MCF 10A (cell line): ENCODE measurements at regions not wholly inside any gene's neighbourhood (a gene's known extent, or its start where the extent isn't known, plus 50 kb on each side); places are given as distances from the start of the nearest gene placed in this dataset.
"Not testable (repeated sequence)": the region's sequence is repeated elsewhere in the genome, so short reads cannot be mapped to it uniquely, and the experiment has no call there.

Experiments used
- BruUV-seq: library from RNA; stranded (reverse); fragments of 400-500 nt; replicated peaks from 2 replicates; lab custom pipeline; 2021; lab: Mats Ljungman, UMichigan
- CTCF ChIA-PET: fragments of 300-600 bp; sonication (Branson Sonifier 250); formaldehyde crosslinking; extraction: SDS; loops from one replicate; lab custom pipeline; 2021; ENCODE audit warnings: antibody characterized with exemption, inconsistent platforms; lab: Yijun Ruan, JAX
- POLR2A ChIA-PET: fragments of 300-600, 350-650 bp; sonication (Branson Sonifier 250); formaldehyde crosslinking; extraction: SDS; loops from one replicate; lab custom pipeline; 2020; ENCODE audit warnings: antibody characterized with exemption, inconsistent platforms; lab: Yijun Ruan, JAX
- DNase-seq: peaks from one replicate; pipeline ENCODE4 v3.0.0-alpha.2; 2018; ENCODE audit not compliant: unreplicated experiment
- H3K27ac Mint-ChIP-seq: one replicate; pipeline ENCODE4 v1.8.0; 2022; ENCODE audit warnings: mild to moderate bottlenecking, low read depth, mixed read lengths; ENCODE audit not compliant: unreplicated experiment
- H3K27me3 Mint-ChIP-seq: one replicate; pipeline ENCODE4 v1.8.0; 2022; ENCODE audit warnings: mixed read lengths; ENCODE audit not compliant: insufficient read depth, unreplicated experiment
- H3K36me3 Mint-ChIP-seq: one replicate; pipeline ENCODE4 v1.8.0; 2022; ENCODE audit warnings: mild to moderate bottlenecking, moderate library complexity, mixed read lengths; ENCODE audit not compliant: insufficient read depth, unreplicated experiment
- H3K4me1 Mint-ChIP-seq: one replicate; pipeline ENCODE4 v1.8.0; 2022; ENCODE audit warnings: mixed read lengths; ENCODE audit not compliant: insufficient read depth, unreplicated experiment
- H3K4me3 Mint-ChIP-seq: one replicate; pipeline ENCODE4 v1.8.0; 2022; ENCODE audit warnings: mild to moderate bottlenecking, moderate library complexity, mixed read lengths; ENCODE audit not compliant: unreplicated experiment
- H3K9me3 Mint-ChIP-seq: one replicate; pipeline ENCODE4 v1.8.0; 2022; ENCODE audit warnings: mixed read lengths; ENCODE audit not compliant: unreplicated experiment
- intact Hi-C: fragments of 100-400 bp; cut with micrococcal nuclease; formaldehyde crosslinking; loops from 2 replicates; pipeline ENCODE4 v1.14.1; 2022
- TF ChIP-seq, protein P1 (sequence below): fragments of 200-600 bp; IDR thresholded peaks from one replicate; pipeline ENCODE4 v1.8.0; 2022; ENCODE audit warnings: antibody characterized with exemption, mild to moderate bottlenecking; ENCODE audit not compliant: unreplicated experiment

DNA sequence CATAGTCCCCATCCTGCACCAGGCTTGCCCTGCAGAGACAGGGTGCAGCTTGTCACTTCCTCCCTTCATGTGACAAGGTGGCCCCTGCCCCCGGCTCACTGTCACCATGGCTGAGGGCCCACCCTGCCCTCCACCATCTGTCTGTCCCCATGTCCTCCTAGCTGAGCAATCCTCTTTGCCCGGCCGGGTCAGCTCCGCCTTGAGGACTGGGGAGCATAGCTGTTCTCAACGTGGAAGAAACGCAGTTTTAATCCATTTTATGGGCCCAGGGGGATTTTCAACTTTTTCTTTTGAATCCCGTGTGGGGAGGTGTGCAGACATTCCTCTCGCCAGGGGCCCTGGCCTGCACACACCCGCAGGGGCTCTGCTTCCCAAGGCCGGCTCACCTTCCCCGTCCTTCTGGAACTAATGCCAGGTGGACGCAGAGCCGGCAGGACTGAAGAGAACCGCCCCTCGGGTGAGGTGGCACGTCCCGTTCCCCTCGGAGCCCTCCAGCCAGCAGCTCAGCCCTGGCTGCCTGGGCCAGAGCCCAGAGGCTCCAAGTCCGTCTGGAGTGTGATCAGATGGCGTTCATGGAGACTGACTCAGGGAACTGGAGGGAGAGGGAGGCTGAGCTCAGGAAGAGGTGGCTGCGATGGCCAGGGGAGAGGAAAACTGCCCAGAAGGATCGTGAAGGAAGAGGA lies 1108.7 kb downstream of the BRD1 start:
- no TSS peak for BruUV-seq
- TF ChIP-seq, protein P1, sequence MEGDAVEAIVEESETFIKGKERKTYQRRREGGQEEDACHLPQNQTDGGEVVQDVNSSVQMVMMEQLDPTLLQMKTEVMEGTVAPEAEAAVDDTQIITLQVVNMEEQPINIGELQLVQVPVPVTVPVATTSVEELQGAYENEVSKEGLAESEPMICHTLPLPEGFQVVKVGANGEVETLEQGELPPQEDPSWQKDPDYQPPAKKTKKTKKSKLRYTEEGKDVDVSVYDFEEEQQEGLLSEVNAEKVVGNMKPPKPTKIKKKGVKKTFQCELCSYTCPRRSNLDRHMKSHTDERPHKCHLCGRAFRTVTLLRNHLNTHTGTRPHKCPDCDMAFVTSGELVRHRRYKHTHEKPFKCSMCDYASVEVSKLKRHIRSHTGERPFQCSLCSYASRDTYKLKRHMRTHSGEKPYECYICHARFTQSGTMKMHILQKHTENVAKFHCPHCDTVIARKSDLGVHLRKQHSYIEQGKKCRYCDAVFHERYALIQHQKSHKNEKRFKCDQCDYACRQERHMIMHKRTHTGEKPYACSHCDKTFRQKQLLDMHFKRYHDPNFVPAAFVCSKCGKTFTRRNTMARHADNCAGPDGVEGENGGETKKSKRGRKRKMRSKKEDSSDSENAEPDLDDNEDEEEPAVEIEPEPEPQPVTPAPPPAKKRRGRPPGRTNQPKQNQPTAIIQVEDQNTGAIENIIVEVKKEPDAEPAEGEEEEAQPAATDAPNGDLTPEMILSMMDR, result no peak
- H3K27ac Mint-ChIP-seq, result no peak overlapping the region
- CTCF ChIA-PET, result interaction anchor here (0.6 kb wide), 1 partner anchor 629 kb away, joined by 3 read pairs; no protein-coding TSS in a partner anchor
- H3K9me3 Mint-ChIP-seq, result peaks cover 30% of the 10 kb centered on the region
- intact Hi-C loops, result no loop called here
- POLR2A ChIA-PET, result no interaction called here
- H3K4me3 Mint-ChIP-seq, result no peak overlapping the region
- H3K4me1 Mint-ChIP-seq, result no peaks in the 10 kb centered on the region
- H3K36me3 Mint-ChIP-seq, result peaks cover 4% of the 10 kb centered on the region
- H3K27me3 Mint-ChIP-seq, result no peaks in the 10 kb centered on the region
- no peak for DNase-seq

DNA sequence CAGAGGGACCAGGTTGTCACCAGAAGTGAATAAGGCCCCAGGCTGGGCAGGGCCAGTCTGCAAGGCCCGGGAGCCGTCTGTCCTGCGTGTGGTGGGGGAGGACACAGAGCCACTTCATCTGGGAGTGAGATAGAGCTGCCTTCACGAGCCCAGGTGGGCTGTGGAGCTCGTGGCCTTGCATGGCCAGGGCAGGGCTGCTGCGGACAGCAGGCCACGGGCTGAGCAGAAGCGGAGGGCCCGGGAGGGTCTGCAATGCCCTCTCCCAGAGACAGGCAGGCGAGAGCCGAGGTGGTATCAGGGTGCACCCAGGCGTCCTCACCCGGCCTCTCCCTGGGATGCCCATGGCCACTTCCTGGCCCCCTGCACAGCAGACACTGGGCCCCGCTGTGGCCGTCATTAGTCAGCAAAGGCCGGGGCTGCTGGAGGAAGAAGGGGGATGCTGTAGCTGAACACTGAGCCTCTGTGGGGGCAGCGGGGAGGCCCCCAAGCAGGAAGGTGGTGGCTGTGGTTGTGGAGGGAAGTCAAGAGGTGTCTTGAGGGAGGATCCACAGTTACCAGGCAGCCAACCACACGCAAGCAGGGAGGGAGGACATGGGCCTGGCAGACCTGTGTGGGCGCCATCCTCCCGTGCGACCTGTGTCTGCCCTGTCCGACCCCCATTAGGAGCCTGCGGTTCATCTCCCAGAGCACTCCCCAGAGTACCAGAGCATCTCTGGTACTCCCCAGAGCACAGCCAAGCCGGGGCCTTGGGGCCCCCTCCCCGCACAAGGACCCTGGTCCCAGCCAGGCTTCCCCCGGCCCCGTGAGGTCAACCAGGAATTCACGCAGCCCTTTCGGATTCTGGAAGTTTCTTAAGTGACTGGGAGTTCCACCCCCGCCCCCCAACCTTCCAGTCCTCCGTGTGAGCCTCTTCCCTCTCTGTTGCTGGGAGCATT lies 1109.5 kb downstream of the BRD1 start:
- no peak for DNase-seq
- ChIA-PET CTCF (interaction anchor here (0.6 kb wide), 1 partner anchor 630 kb away, joined by 3 read pairs; no protein-coding TSS in a partner anchor), POLR2A (no interaction called here)
- intact Hi-C loops, result no loop called here
- H3K4me1 Mint-ChIP-seq, result no peaks in the 10 kb centered on the region
- H3K27ac Mint-ChIP-seq, result no peak overlapping the region
- peaks cover 4% of the 10 kb centered on the region for H3K36me3 Mint-ChIP-seq
- no TSS peak for BruUV-seq
- no peak overlapping the region for H3K4me3 Mint-ChIP-seq
- no peaks in the 10 kb centered on the region for H3K27me3 Mint-ChIP-seq
- peaks cover 30% of the 10 kb centered on the region for H3K9me3 Mint-ChIP-seq
- TF ChIP-seq, protein P1, result no peak

DNA sequence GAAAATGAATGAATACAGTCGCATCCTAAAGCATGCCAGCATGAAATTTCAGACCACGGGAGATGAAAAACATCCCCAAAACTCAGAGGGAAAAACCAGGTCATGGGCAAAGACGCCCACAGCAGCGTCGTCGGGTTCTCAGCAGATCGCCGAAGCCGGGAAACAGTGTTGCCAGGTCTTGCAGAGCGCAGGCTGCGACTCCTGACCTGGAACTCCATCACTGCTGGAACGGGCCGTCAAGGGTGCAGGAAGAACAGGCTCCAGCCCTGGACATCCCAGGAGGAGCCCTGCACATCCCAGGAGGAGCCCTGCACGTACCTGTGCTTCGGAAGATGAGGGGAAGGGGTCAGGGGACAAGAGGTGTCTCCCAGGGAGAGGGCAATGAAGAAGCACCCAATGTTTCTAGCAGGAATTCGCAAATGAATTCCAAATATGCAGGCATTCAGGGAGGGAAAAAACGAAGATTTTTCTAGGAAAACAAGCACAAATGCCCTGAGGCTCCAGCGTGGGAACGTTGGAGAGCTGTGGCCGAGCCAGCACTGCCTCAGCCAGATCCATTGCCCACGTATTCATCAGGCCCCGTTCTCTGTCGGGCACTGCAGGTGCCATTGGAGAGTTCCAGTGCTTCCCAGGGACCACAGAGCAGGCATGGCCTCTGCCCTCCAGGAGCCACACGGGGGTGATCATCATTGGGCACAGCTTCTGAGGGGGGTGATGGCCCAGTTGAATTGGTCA lies 1110.4 kb downstream of the BRD1 start:
- no peak for DNase-seq
- H3K27ac Mint-ChIP-seq, result no peak overlapping the region
- TF ChIP-seq, protein P1, result no peak
- BruUV-seq, result no TSS peak
- no peak overlapping the region for H3K4me3 Mint-ChIP-seq
- H3K4me1 Mint-ChIP-seq, result no peaks in the 10 kb centered on the region
- CTCF ChIA-PET, result no interaction called here
- POLR2A ChIA-PET, result no interaction called here
- H3K36me3 Mint-ChIP-seq, result peaks cover 4% of the 10 kb centered on the region
- intact Hi-C loops, result no loop called here
- no peaks in the 10 kb centered on the region for H3K27me3 Mint-ChIP-seq
- peaks cover 28% of the 10 kb centered on the region for H3K9me3 Mint-ChIP-seq

DNA sequence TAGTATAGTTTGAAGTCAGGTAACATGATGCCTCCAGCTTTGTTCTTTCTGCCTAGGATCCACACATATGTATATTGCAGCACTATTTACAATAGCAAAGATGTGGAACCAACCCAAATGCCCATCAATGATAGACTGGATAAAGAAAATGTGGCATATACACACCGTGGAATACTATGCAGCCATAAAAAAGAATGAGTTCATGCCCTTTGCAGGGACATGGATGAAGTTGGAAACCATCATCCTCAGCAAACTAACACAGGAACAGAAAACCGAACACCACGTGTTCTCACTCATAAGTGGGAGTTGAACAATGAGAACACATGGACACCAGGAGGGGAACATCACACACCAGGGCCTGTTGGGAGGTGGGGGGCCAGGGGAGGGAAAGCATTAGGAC lies 1111.5 kb downstream of the BRD1 start:
- DNase-seq, H3K27ac Mint-ChIP-seq, H3K4me3 Mint-ChIP-seq, H3K36me3 Mint-ChIP-seq, intact Hi-C loops, H3K27me3 Mint-ChIP-seq, CTCF ChIA-PET, POLR2A ChIA-PET, BruUV-seq, H3K4me1 Mint-ChIP-seq: not testable (repeated sequence)
- H3K9me3 Mint-ChIP-seq, result peaks cover 25% of the 10 kb centered on the region
